ENCODE measurements at regions not wholly inside any gene's neighbourhood (a gene's known extent, or its start where the extent isn't known, plus 50 kb on each side); places are given as distances from the start of the nearest gene placed in this dataset.

- Histone ChIP-seq H3K27ac (ENCODE audit: low read depth, low read length) (no peak overlapping the region), H2BK15ac (ENCODE audit: low read length) (no peak overlapping the region), H3K27me3 (replicated peaks in 1 of 4; ENCODE audit: control insufficient read depth in 3 of 4, extremely low read depth in 1 of 4, insufficient read depth in 3 of 4, low read length in 3 of 4) (no peaks in the 10 kb centered on the region), H3K14ac (ENCODE audit: insufficient read length) (no peak overlapping the region), H3K36me3 (ENCODE audit: control insufficient read depth in 2 of 4, insufficient read depth in 4 of 4, low read length in 3 of 4) (no peaks in the 10 kb centered on the region), H2BK12ac (ENCODE audit: low read depth, low read length) (no peak overlapping the region), H3K79me2 (ENCODE audit: control insufficient read depth in 1 of 2, insufficient read depth in 2 of 2, low read length in 2 of 2) (no peaks in the 10 kb centered on the region), H3K79me1 (ENCODE audit: low read depth, low read length) (no peaks in the 10 kb centered on the region), H4K20me1 (replicated peaks in 1 of 2; ENCODE audit: control insufficient read depth in 1 of 2, insufficient read depth in 2 of 2, low read length in 2 of 2) (no peaks in the 10 kb centered on the region), H3K4me3 (ENCODE audit: extremely low read depth in 1 of 4, insufficient read depth in 2 of 4, low read depth in 3 of 4, low read length in 4 of 4) (no peak overlapping the region), H4K5ac (ENCODE audit: insufficient read length, low read depth, low read length) (no peak overlapping the region), H4K91ac (replicated peaks; ENCODE audit: insufficient read length, low read length) (no peak overlapping the region), H2BK120ac (replicated peaks; ENCODE audit: low read depth, low read length) (no peak overlapping the region), H2AK5ac (ENCODE audit: low read depth, low read length) (no peak overlapping the region), H3K23me2 (ENCODE audit: low read depth, low read length) (no peaks in the 10 kb centered on the region), H2BK5ac (ENCODE audit: low read depth, low read length) (no peak overlapping the region), H3K9ac (replicated peaks in 1 of 4; ENCODE audit: extremely low read depth in 1 of 4, low read depth in 3 of 4, low read length in 3 of 4) (no peak overlapping the region), H3K18ac (ENCODE audit: extremely low read depth, low read length) (no peak overlapping the region), H3K9me3 (ENCODE audit: insufficient read depth in 2 of 2, low read depth in 1 of 2, low read length in 1 of 2) (no peaks in the 10 kb centered on the region), H3K4me2 (ENCODE audit: insufficient read depth in 1 of 2, low read depth in 2 of 2, low read length in 2 of 2) (no peak overlapping the region), H3K56ac (replicated peaks; ENCODE audit: insufficient read length, low read depth, low read length) (no peak overlapping the region), H3K23ac (ENCODE audit: insufficient read length) (no peak overlapping the region), H2AFZ (ENCODE audit: low read length) (no peak overlapping the region), H3K4ac (replicated peaks; ENCODE audit: insufficient read length, low read depth, low read length) (no peak overlapping the region), H3K4me1 (replicated peaks in 1 of 4; ENCODE audit: control insufficient read depth in 3 of 4, insufficient read depth in 4 of 4, low read length in 3 of 4) (no peaks in the 10 kb centered on the region), H4K8ac (ENCODE audit: extremely low read depth, insufficient read depth, low read length) (no peak overlapping the region), H2BK20ac (ENCODE audit: low read length) (no peak overlapping the region)
- no peak for DNase-seq (ENCODE audit: low read depth in 1 of 2, low spot score in 2 of 2)
- ChIA-PET CTCF (ENCODE audit: partially characterized antibody) (interaction anchor here (1.0 kb wide), 2 partner anchors 65 to 568 kb away, joined by 3 to 4 read pairs; no protein-coding TSS in a partner anchor), POLR2A (ENCODE audit: partially characterized antibody) (no interaction called here)
- 75% methylated on average over 1 of the region's 2 CpGs; no CpG with 5 or more reads in 1 of the 2 experiments for WGBS, 2 experiments (ENCODE audit: extremely low coverage in 1 of 2, insufficient coverage in 1 of 2, insufficient read length in 1 of 2, insufficient replicate concordance in 2 of 2, low coverage in 1 of 2, low lambda C conversion rate in 2 of 2, missing lambda C conversion rate in 1 of 2)
- TF ChIP-seq CHD1 (IDR thresholded peaks at IDR 0.05; ENCODE audit: low read depth, low read length) (no peak), SIN3A (conservative IDR thresholded peaks at IDR 0.05 in 1 of 2, IDR thresholded peaks at IDR 0.05 in 1 of 2; ENCODE audit: low read depth in 1 of 2, low read length in 2 of 2) (no peak)
- FAIRE-seq = no peak
These were observed 114.0 kb upstream of the CDKN3 start for GRCh38 chr14:54282849-54283248.
